Keratinocyte (primary cell): ENCODE measurements at regions not wholly inside any gene's neighbourhood (a gene's known extent, or its start where the extent isn't known, plus 50 kb on each side); places are given as distances from the start of the nearest gene placed in this dataset.

Experiments
- DNase-seq: peaks from one replicate; pipeline ENCODE4 v3.0.0-alpha.2; 2011; ENCODE audit warnings: low read depth, missing footprints, low spot score
- FAIRE-seq: peaks from 2 replicates; lab custom pipeline; 2011; peaks lifted over from hg19 to GRCh38; lab: Jason Lieb, UNC
- H2AFZ ChIP-seq: 2 replicates; pipeline ENCODE4 v1.6.0; 2012; ENCODE audit warnings: low read length, control low read depth, inconsistent platforms; ENCODE audit not compliant: control insufficient read depth
- H3K27ac ChIP-seq: 2 replicates; pipeline ENCODE4 v1.5.1; 2011; ENCODE audit warnings: low read length; ENCODE audit not compliant: control insufficient read depth, insufficient read depth
- H3K27me3 ChIP-seq: 3 replicates; pipeline ENCODE4 v1.6.0; 2011; ENCODE audit warnings: low read length; ENCODE audit not compliant: control insufficient read depth, insufficient read depth; ENCODE audit errors: extremely low read depth
- H3K36me3 ChIP-seq, 2 experiments: 2 replicates in 1 of 2; 3 replicates in 1 of 2; pipeline ENCODE4 v1.5.1; 2011; ENCODE audit warnings: low read length in 2 of 2, mild to moderate bottlenecking in 1 of 2; ENCODE audit not compliant: control insufficient read depth in 2 of 2, insufficient read depth in 2 of 2; ENCODE audit errors: extremely low read depth in 1 of 2
- H3K4me1 ChIP-seq: 3 replicates; pipeline ENCODE4 v1.5.1; 2011; ENCODE audit warnings: low read length; ENCODE audit not compliant: control insufficient read depth, insufficient read depth; ENCODE audit errors: extremely low read depth
- H3K4me2 ChIP-seq: 3 replicates; pipeline ENCODE4 v1.6.0; 2011; ENCODE audit warnings: low read depth, low read length; ENCODE audit not compliant: control insufficient read depth, insufficient read depth; ENCODE audit errors: extremely low read depth
- H3K4me3 ChIP-seq, 3 experiments: fragments of 200-600 bp in 1 of 3; sonication (generic) in 1 of 3; 2 replicates in 2 of 3; 3 replicates in 1 of 3; pipeline ENCODE4 v1.5.1; 2011 to 2016; ENCODE audit warnings: low read length in 3 of 3, mild to moderate bottlenecking in 3 of 3, control low read depth in 2 of 3, inconsistent platforms in 1 of 3, low read depth in 1 of 3, mixed read lengths in 1 of 3, mixed run types in 1 of 3, moderate library complexity in 1 of 3; ENCODE audit not compliant: control insufficient read depth in 2 of 3, insufficient read depth in 2 of 3; ENCODE audit errors: extremely low read depth in 1 of 3
- H3K79me2 ChIP-seq: 2 replicates; pipeline ENCODE4 v1.6.0; 2012; ENCODE audit warnings: low read length; ENCODE audit not compliant: control insufficient read depth, insufficient read depth
- H3K9ac ChIP-seq: 3 replicates; pipeline ENCODE4 v1.6.0; 2011; ENCODE audit warnings: low read length; ENCODE audit not compliant: control insufficient read depth, insufficient read depth; ENCODE audit errors: extremely low read depth
- H3K9me1 ChIP-seq: 3 replicates; pipeline ENCODE4 v1.6.0; 2011; ENCODE audit warnings: low read length; ENCODE audit not compliant: control insufficient read depth, insufficient read depth; ENCODE audit errors: extremely low read depth
- H3K9me3 ChIP-seq: 2 replicates; pipeline ENCODE4 v1.5.1; 2012; ENCODE audit warnings: low read depth, low read length; ENCODE audit not compliant: control insufficient read depth
- H4K20me1 ChIP-seq: 3 replicates; pipeline ENCODE4 v1.6.0; 2011; ENCODE audit warnings: low read length; ENCODE audit not compliant: control insufficient read depth, insufficient read depth; ENCODE audit errors: extremely low read depth
- EZH2 ChIP-seq: IDR thresholded peaks from one replicate; pipeline ENCODE4 v1.6.1; 2012; ENCODE audit warnings: inconsistent platforms, mild to moderate bottlenecking, low read length, moderate library complexity
- dilution Hi-C: fragments of 300-500 bp; cut with MboI; formaldehyde crosslinking; loops from one replicate; pipeline ENCODE4 v1.7.0; 2020; ENCODE audit warnings: low sequenced_read_pairs; ENCODE audit not compliant: extremely low pct_ligation_motif_present
- TF ChIP-seq, protein P1 (sequence below), 3 experiments: IDR thresholded peaks in 1 of 3; conservative IDR thresholded peaks in 1 of 3; optimal IDR thresholded peaks in 1 of 3; 2 replicates in 2 of 3; 3 replicates in 1 of 3; pipeline versions ENCODE3 to v1.5.1; 2011; ENCODE audit warnings: low read length in 3 of 3, mild to moderate bottlenecking in 3 of 3, moderate library complexity in 2 of 3, control low read depth in 1 of 3, inconsistent platforms in 1 of 3; ENCODE audit not compliant: insufficient read depth in 2 of 3; ENCODE audit errors: extremely low read depth in 1 of 3

DNA sequence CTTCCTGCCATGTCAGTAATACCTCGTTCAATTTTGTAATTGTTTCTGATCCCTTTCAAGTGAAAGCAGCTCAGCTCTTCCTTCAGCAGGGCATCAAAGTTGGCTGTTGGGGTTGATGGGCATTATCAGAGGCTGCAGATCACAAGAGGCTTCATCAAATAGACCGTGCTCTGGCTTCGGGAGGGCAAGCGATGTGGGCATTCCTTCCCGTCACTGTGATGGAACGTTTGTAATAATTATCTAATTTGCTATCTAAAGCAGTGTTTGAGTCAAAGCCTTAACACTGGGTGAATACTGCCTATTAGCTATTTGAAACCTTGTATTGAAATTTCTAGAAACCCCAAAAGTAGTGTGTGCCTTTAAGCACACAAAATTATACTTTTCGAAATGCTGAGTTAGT lies 170.1 kb downstream of the OTUD1 start:
- Histone ChIP-seq H3K4me1 (no peaks in the 10 kb centered on the region), H3K36me3 (no peaks in the 10 kb centered on the region), H3K27me3 (no peaks in the 10 kb centered on the region), H3K27ac (no peak overlapping the region), H3K79me2 (no peaks in the 10 kb centered on the region), H3K4me3 (no peak overlapping the region), H3K9me3 (no peaks in the 10 kb centered on the region), H2AFZ (no peak overlapping the region), H3K9me1 (no peaks in the 10 kb centered on the region), H3K4me2 (no peak overlapping the region), H4K20me1 (no peaks in the 10 kb centered on the region), H3K9ac (no peak overlapping the region)
- no peak for DNase-seq
- FAIRE-seq: no peak
- dilution Hi-C loops: no loop called here
- no peak for TF ChIP-seq EZH2
- TF ChIP-seq, protein P1, sequence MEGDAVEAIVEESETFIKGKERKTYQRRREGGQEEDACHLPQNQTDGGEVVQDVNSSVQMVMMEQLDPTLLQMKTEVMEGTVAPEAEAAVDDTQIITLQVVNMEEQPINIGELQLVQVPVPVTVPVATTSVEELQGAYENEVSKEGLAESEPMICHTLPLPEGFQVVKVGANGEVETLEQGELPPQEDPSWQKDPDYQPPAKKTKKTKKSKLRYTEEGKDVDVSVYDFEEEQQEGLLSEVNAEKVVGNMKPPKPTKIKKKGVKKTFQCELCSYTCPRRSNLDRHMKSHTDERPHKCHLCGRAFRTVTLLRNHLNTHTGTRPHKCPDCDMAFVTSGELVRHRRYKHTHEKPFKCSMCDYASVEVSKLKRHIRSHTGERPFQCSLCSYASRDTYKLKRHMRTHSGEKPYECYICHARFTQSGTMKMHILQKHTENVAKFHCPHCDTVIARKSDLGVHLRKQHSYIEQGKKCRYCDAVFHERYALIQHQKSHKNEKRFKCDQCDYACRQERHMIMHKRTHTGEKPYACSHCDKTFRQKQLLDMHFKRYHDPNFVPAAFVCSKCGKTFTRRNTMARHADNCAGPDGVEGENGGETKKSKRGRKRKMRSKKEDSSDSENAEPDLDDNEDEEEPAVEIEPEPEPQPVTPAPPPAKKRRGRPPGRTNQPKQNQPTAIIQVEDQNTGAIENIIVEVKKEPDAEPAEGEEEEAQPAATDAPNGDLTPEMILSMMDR (optimal IDR thresholded peaks at IDR 0.05 in 1 of 3, IDR thresholded peaks at IDR 0.05 in 1 of 3, conservative IDR thresholded peaks at IDR 0.05 in 1 of 3; ENCODE audit: extremely low read depth in 1 of 3, insufficient read depth in 2 of 3, low read length in 3 of 3): no peak

- no peak overlapping the region for H2AFZ ChIP-seq
- FAIRE-seq: no peak
- no peaks in the 10 kb centered on the region for H4K20me1 ChIP-seq
- H3K9ac ChIP-seq: no peak overlapping the region
- H3K4me1 ChIP-seq: no peaks in the 10 kb centered on the region
- TF ChIP-seq EZH2: no peak
- TF ChIP-seq, protein P1 (optimal IDR thresholded peaks at IDR 0.05 in 1 of 3, IDR thresholded peaks at IDR 0.05 in 1 of 3, conservative IDR thresholded peaks at IDR 0.05 in 1 of 3; ENCODE audit: extremely low read depth in 1 of 3, insufficient read depth in 2 of 3, low read length in 3 of 3): no peak
- H3K9me3 ChIP-seq: no peaks in the 10 kb centered on the region
- H3K27ac ChIP-seq: no peak overlapping the region
- no peaks in the 10 kb centered on the region for H3K79me2 ChIP-seq
- dilution Hi-C loops: no loop called here
- H3K9me1 ChIP-seq: no peaks in the 10 kb centered on the region
- H3K36me3 ChIP-seq: no peaks in the 10 kb centered on the region
- H3K27me3 ChIP-seq: no peaks in the 10 kb centered on the region
- H3K4me2 ChIP-seq: no peak overlapping the region
- DNase-seq: no peak
- H3K4me3 ChIP-seq: no peak overlapping the region
Observed at GRCh38 chr10:23610626-23611307, 171.9 kb downstream of the OTUD1 start.
